HT-29 (cell line): ENCODE measurements at regions not wholly inside any gene's neighbourhood (a gene's known extent, or its start where the extent isn't known, plus 50 kb on each side); places are given as distances from the start of the nearest gene placed in this dataset.

ENCODE experiments used
- DNase-seq: peaks from one replicate; pipeline ENCODE4 v3.0.0-alpha.2; 2015; ENCODE audit warnings: low spot score

DNA sequence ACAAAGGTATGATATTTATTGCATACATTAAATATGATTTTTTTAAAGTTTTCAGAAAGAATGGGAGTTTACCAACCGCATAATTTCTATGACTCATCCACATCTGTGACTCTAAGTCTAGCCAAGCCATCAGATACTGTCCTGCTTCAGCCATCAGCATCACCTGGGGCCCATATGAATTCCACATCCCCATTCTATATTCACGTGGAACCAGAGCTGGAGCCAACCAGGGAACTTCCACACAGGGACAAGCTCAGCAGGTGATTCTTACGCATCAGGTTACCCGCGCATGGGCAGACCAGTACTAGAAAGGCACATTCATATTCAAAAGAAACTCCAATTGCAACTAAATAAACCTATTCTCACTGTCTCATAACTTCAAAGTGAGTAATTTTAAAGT is 817.7 kb upstream of the IGFBP3 start:
- no peak for DNase-seq

GRCh38 chr7:46738165-46738564 is 817.1 kb upstream of the IGFBP3 start:
- DNase-seq: no peak

DNA sequence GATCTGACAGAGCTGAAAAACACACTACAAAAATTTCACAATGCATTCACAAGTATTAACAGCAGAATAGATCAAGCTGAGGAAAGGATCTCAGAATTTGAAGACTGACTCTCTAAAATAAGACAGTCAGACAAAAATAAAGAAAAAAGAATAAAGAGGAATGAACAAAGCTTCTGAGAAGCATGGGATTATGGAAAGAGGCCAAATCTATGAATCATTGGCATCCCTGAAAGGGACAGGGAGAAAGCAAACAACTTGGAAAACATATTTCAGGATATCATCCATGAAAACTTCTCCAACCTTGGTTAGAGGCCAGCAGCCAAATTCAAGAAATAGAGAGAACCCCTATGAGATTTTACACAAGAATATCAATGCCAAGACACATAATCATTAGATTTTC is 804.8 kb upstream of the IGFBP3 start:
- no peak for DNase-seq

DNA sequence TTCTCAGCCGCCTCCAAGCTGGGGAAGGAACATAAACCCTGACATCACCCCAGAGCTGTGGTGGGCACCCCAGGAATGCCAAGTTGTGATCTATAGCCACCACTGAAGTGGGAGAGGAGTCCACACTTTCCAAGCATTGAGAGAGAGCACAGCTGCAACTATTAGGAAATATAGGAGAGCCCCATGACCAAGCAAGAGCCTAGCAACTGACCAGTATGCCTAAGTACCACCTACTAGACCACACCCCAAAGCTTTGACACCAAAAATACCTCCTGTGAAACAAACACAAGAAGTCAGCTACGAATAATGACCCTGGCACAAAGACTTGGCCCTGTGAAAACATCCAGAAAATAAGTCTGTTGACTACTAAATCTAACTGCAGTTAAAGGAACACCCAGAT is 804.1 kb upstream of the IGFBP3 start:
- DNase-seq: no peak

DNA sequence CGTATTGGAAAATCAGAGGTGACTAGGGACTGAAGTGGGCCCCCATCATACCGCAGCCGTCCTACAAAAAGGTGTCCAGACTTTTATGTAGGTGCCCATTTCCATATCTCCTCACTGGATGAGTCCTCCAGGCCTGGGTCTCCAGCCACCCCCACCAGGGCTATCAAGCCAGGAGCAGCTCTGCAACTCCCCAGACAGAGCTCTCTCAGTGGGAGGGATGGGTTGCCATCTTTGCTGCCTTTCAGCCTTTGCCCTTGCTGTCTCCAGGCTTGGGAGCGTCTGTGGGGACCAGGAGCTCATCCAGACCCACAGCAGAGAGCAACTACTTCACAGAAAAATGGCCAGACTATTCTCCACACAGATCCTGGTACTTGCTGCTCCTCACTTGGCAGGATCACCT is 802.7 kb upstream of the IGFBP3 start:
- DNase-seq: no peak

DNA sequence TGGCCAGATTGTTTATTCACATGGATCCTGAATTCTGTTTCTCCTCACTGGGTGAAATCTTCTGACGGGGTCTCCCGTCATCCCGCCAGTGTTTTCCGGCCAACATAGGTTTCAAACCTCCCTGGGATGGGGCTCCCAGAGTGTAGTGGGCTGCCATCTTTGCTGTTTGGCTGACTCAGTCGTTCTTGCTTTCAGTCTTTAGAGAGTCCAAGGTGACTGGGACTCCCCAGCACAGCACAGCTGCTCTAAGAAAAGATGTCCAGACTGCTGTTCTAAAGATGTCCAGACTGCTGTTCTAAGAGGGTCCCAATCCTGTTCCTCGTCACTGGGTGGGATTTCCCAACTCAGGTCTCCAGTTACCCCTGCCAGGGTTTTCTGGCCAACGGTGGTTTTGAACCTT is 801.9 kb upstream of the IGFBP3 start:
- DNase-seq: no peak

GRCh38 chr7:46720761-46721160 is 799.7 kb upstream of the IGFBP3 start:
- no peak for DNase-seq

- DNase-seq: no peak
These were observed 798.5 kb upstream of the IGFBP3 start for GRCh38 chr7:46719616-46720015.

DNA sequence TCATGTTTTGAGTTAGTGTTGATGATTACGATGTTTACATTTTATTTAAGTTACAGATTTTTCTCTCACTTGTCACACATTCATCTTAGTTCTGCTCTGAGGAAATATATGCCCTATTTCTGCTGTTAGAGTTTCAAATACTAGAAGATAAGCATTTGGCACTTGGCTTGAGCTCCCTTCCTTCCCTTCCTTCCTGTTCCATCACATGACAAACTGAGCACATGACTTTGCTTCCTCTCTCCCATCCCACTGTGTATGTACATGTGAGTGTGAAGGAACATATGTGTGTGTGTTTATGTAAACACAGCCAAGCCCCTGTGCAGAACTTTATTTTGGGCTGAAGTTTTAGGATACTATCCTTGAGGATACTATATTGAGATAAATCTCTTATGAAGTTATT is 795.9 kb upstream of the IGFBP3 start:
- DNase-seq: no peak

GRCh38 chr7:46715579-46715978 is 794.5 kb upstream of the IGFBP3 start:
- no peak for DNase-seq

DNA sequence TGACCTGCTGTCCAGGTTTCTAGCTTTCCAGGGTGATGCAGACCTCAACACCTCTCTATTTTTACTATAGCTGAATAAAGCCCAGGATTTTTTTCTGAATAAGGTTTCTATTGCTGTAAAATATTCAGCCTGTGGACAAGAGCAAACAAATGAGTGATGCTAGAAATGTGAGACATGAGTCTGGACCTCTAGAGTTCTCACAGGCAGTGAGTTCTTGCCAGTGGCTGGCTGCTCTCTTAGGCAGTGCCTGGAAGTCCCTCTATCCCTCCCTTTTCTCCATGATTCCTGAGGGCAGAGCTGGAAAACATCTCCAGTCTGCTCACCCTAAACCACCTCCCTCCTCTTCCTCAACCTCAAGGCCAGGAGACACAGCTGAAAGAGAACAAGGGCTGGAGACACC is 793.8 kb upstream of the IGFBP3 start:
- no peak for DNase-seq

DNA sequence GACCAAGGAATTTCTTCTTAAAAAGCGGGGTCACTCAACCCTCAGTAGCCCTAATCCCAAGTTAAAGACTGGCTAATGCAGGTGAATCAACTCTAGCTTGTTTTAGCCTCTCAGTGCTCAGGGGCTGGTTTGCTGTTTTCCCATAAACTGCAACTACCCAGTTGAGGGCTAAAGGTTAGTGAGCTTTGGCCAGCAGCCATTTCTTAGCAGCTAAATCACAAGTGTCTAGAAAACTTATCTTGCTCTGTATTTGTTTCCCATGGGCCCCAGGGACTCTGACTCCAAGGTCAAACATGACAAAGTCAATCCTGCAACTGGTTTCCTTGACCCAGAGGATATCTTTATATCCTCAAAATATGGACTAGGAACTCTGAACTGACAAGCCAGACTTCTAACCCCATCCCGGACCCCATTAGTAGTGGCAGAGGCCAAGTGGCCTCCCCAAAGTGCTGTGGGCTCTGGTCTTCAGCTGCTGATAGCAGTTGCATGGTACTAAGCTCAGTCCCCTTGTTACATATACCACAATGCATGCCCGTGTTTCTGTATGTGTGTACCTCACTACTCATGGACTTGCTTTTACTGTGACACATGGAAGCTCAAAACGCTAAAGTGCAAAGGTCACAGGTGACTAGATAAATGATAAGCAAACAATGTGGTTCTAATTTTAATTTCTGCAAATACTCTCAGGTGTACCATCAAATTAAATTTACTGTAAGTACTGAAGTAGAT is 793.0 kb upstream of the IGFBP3 start:
- peak; percentile 81 for DNase-seq

DNA sequence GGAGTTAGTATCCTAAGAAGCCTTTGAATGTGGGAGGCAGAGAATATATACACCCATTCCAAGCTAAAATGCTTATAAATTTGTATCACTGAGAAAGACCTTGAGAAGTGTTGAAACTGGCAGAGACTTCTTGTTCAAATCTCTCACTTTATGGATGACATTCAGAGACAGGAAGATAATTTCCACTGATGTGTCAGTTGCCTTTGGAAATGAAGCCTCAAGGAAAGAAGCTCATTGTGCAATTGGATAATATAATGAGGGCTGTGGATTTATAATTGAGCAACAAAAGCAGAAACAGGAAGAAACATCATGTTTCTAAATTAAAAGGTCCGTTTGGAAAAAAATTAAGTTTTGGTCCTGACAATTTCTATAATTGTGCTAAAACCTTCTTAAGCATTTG is 789.9 kb upstream of the IGFBP3 start:
- no peak for DNase-seq

DNA sequence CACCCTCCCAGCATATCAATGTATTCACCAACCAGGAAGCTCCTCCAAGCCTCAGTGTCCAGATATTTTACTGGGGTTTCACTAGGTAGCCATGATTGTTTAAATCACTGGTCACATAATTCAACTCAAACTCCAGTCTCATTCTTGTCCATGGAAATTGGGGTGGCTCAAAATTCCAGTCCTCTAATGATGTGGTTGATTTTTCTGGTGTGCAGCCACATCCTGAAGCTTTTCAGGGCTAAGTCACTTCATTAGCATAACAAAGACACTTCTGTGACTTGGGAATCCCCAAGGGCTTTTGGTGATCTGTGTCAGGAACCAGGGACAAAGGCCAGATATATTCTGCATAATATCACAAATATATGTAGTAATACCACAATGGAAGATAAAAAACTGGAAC is 786.9 kb upstream of the IGFBP3 start:
- no peak for DNase-seq

DNA sequence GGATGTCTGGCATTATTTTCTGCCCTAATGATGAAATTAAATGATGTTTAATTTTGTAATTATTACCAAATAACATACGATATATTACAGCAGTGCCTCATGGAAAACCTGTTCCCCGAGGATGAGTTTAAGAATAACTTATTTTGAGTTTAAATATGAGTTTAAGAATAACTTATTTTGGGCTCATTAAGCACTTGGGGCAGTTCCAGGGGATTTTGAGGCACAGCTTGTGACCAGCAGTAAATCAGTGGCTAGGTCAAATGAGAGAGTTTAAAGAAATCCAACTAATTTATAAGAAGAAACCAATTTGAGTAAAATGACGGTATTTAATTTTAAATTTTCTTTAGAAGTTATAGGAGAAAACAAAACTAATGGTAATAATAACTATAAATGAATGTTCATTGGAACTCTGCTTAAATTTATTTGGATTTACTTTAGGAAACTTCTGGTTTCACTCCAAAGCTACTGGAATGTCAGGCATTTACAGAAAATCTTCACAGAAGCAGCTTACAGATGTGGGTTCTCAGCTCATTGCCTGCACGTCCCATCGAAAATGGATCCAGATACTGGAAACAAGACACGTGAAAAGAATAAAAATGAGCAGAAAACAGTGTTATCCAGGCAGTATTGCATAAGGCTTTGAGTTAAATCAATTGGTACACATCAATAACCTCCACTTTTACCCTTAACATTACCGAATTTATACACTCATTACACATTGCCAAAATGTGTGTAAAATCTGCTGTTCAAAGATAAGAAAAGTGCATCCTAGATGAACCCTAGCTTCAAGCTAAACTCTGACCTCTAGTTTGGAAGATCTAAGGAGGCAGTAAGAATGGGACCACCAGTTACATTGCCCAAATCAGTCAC is 784.5 kb upstream of the IGFBP3 start:
- no peak for DNase-seq

DNA sequence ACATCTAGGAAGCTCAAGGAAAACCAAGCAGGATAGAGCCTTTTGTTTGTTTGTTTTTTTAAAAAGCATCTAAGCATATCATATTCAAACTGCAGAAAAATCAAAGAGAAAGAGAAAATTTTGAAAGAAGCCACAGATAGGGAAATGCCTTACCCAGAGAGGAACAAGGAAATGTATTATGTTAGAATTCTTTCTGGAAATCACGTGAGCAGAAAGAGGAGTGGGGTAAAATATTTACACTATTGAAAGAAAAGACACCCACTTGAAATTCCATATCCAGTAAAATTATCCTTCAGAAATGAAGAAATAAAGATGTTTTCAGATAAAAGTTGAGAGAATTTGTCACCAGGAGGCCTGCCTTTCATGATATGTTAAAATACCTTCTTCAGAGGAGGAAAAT is 775.7 kb upstream of the IGFBP3 start:
- no peak for DNase-seq

DNA sequence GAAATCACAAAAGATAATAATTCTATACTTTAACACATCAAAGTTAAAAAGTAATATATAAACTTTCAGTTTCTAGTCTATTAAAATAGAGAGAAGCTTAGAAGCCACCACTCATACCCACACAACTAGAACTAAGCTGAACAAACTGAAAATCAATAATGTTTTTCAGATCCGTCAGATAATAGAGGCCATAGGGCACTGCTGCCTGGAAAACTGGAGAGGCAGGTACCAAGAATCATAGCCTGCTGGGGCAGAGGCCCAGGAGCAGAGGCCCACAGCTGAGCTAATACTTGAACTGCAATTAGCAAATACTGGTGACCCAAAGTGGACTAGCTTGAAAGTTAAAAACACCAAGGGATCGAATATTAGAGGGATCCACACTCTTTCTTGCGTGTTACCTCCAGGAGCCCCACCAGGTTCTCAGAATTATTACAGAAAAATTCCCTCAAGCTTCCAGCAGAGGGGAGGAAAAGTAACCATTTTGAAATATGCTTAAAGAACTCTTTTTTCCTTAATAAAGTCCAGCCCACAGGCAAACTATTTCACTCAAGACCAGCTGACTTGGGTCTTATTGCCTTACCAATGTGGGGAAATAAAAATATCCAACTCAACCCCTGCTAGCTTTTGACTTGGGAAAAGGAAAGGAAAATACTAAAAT is 774.1 kb upstream of the IGFBP3 start:
- DNase-seq: peak; percentile 85

DNA sequence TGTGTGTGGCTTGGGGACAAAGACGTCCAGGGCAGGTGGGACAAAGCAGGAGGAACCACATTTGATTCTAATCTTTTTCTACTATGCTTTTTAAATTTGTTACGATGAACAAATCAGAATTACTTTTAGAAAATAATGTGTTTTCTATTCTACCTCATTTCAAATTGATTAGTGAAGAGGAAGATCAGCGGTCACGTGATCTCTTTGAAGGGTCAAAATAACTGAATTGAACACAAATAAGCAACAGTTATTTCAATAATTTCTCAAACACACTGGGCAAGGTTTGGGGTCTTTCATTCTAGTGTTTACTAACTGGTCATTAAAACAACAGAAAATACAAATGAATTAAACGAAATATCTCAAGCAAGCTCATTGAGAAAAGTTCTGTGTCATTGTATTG is 773.0 kb upstream of the IGFBP3 start:
- DNase-seq: no peak

DNA sequence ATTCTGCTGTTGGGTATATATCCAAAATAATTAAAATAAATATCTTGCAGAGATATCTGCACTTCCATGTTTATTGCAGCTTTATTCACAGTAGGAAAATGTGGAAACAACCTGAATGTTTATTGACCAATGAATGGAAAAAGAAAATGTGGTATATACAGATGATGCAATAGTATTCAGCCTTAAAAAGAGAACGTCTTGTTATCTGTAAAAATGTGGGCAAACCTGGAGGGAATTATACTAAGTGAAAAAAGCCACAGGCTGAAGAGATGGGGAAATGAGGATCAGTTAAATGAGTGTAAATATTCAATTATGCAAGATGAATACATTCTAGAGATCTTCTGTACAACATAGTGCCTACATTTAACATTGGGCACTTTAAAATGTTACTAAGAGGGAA is 766.1 kb upstream of the IGFBP3 start:
- DNase-seq: no peak

- peak; percentile 16 for DNase-seq
These were observed 764.0 kb upstream of the IGFBP3 start for GRCh38 chr7:46685051-46685450.

- DNase-seq: no peak
These were observed 762.0 kb upstream of the IGFBP3 start for GRCh38 chr7:46682836-46683624.
